IMR-90 (cell line): ENCODE measurements at regions not wholly inside any gene's neighbourhood (a gene's known extent, or its start where the extent isn't known, plus 50 kb on each side); places are given as distances from the start of the nearest gene placed in this dataset.

Source experiments
- ATAC-seq: fragments of 200-7000 bp; cut with Tn5 transposase; 2 replicates; pipeline ENCODE4 v1.9.1; 2020; ENCODE audit warnings: low read depth, mild to moderate bottlenecking, moderate library complexity
- BruUV-seq: library from RNA; stranded (reverse); fragments of 400-500 nt; replicated peaks from 2 replicates; lab custom pipeline; 2021; lab: Mats Ljungman, UMichigan
- CTCF ChIA-PET: fragments of 300-600 bp; formaldehyde crosslinking; extraction: SDS; loops from one replicate; lab custom pipeline; 2021; ENCODE audit warnings: antibody characterized with exemption; lab: Yijun Ruan, JAX
- POLR2A ChIA-PET: fragments of 300-600 bp; sonication (Branson Sonifier 250); formaldehyde crosslinking; loops from one replicate; lab custom pipeline; 2022; ENCODE audit warnings: antibody characterized with exemption; ENCODE audit not compliant: unreplicated experiment; lab: Charles Lee
- DNase-seq: peaks from one replicate; pipeline ENCODE4 v3.0.0; 2013
- H2AFZ ChIP-seq: replicated peaks from 2 replicates; pipeline ENCODE3; 2013; ENCODE audit warnings: low read length, mild to moderate bottlenecking; ENCODE audit not compliant: poor library complexity
- H2AK5ac ChIP-seq: 2 replicates; pipeline ENCODE4 v1.6.1; 2013; ENCODE audit warnings: low read depth, low read length, inconsistent platforms
- H2AK9ac ChIP-seq: replicated peaks from 2 replicates; pipeline ENCODE3; 2013; ENCODE audit warnings: mild to moderate bottlenecking, low read depth, low read length, moderate library complexity; ENCODE audit not compliant: poor library complexity
- H2BK120ac ChIP-seq: 2 replicates; pipeline ENCODE4 v1.6.1; 2013; ENCODE audit warnings: low read depth, low read length, inconsistent platforms
- H2BK15ac ChIP-seq: 3 replicates; pipeline ENCODE4 v1.6.1; 2013; ENCODE audit warnings: low read depth, low read length, inconsistent platforms
- H2BK20ac ChIP-seq: 2 replicates; pipeline ENCODE4 v1.6.1; 2013; ENCODE audit warnings: low read depth, mild to moderate bottlenecking, inconsistent platforms, low read length, moderate library complexity
- H2BK5ac ChIP-seq: 2 replicates; pipeline ENCODE4 v1.6.1; 2013; ENCODE audit warnings: mild to moderate bottlenecking, low read depth, low read length, inconsistent platforms; ENCODE audit not compliant: poor library complexity, severe bottlenecking
- H3K14ac ChIP-seq: replicated peaks from 2 replicates; pipeline ENCODE4 v1.6.1; 2013; ENCODE audit warnings: low read depth, low read length, inconsistent platforms
- H3K18ac ChIP-seq: 2 replicates; pipeline ENCODE4 v1.6.1; 2013; ENCODE audit warnings: low read depth, low read length, control low read depth
- H3K23ac ChIP-seq: 2 replicates; pipeline ENCODE4 v1.6.1; 2013; ENCODE audit warnings: low read depth, low read length, inconsistent platforms
- H3K27ac ChIP-seq: 2 replicates; pipeline ENCODE4 v1.5.1; 2013; ENCODE audit warnings: mild to moderate bottlenecking, control low read depth, low read length; ENCODE audit not compliant: insufficient read depth
- H3K27me3 ChIP-seq: 2 replicates; pipeline ENCODE4 v1.6.1; 2013; ENCODE audit warnings: low read length; ENCODE audit not compliant: control insufficient read depth, insufficient read depth
- H3K36me3 ChIP-seq: 2 replicates; pipeline ENCODE4 v1.6.1; 2013; ENCODE audit warnings: low read length, mixed read lengths; ENCODE audit not compliant: control insufficient read depth, insufficient read depth
- H3K4ac ChIP-seq: 2 replicates; pipeline ENCODE4 v1.6.1; 2013; ENCODE audit warnings: low read depth, low read length, inconsistent platforms
- H3K4me1 ChIP-seq: 2 replicates; pipeline ENCODE4 v1.6.1; 2013; ENCODE audit warnings: low read length, mixed read lengths; ENCODE audit not compliant: control insufficient read depth, insufficient read depth
- H3K4me2 ChIP-seq: 2 replicates; pipeline ENCODE4 v1.6.1; 2013; ENCODE audit warnings: low read depth, mild to moderate bottlenecking, control low read depth, low read length, moderate library complexity
- H3K4me3 ChIP-seq: 2 replicates; pipeline ENCODE4 v1.5.1; 2013; ENCODE audit warnings: low read depth, mild to moderate bottlenecking, control low read depth, low read length, moderate library complexity; ENCODE audit not compliant: insufficient read depth
- H3K56ac ChIP-seq: 2 replicates; pipeline ENCODE4 v1.6.1; 2013; ENCODE audit warnings: low read length, inconsistent platforms; ENCODE audit not compliant: insufficient read depth; ENCODE audit errors: extremely low read depth
- H3K79me1 ChIP-seq, 2 experiments: 2 replicates each; pipeline ENCODE4 v1.6.1; 2013; ENCODE audit warnings: low read length in 2 of 2, inconsistent platforms in 1 of 2, low read depth in 1 of 2
- H3K9ac ChIP-seq: 2 replicates; pipeline ENCODE4 v1.6.1; 2013; ENCODE audit warnings: low read depth, low read length, control low read depth
- H3K9me1 ChIP-seq: 2 replicates; pipeline ENCODE4 v1.6.1; 2013; ENCODE audit warnings: low read length, inconsistent platforms; ENCODE audit not compliant: insufficient read depth
- H3K9me3 ChIP-seq: 2 replicates; pipeline ENCODE4 v1.6.1; 2013; ENCODE audit warnings: low read length; ENCODE audit not compliant: control insufficient read depth, insufficient read depth
- H4K20me1 ChIP-seq: 2 replicates; pipeline ENCODE4 v1.6.1; 2013; ENCODE audit warnings: low read length, inconsistent platforms; ENCODE audit not compliant: insufficient read depth
- H4K5ac ChIP-seq: 2 replicates; pipeline ENCODE4 v1.6.1; 2013; ENCODE audit warnings: mild to moderate bottlenecking, low read depth, low read length, control low read depth
- H4K8ac ChIP-seq, 2 experiments: 2 replicates each; pipeline ENCODE4 v1.6.1; 2013; ENCODE audit warnings: low read depth in 2 of 2, low read length in 2 of 2, control low read depth in 1 of 2, inconsistent platforms in 1 of 2
- H4K91ac ChIP-seq: 2 replicates; pipeline ENCODE4 v1.6.1; 2013; ENCODE audit warnings: low read depth, low read length, inconsistent platforms; ENCODE audit not compliant: insufficient read depth
- MAFK ChIP-seq: IDR thresholded peaks from 2 replicates; pipeline ENCODE4 v1.6.1; 2012; ENCODE audit warnings: low read depth, low read length, improper control_type of control experiment
- MAZ ChIP-seq: IDR thresholded peaks from 2 replicates; pipeline ENCODE4 v1.6.1; 2012; ENCODE audit warnings: low read depth, mild to moderate bottlenecking, low read length, improper control_type of control experiment, moderate library complexity, borderline replicate concordance
- RCOR1 ChIP-seq: IDR thresholded peaks from 2 replicates; pipeline ENCODE4 v1.6.1; 2012; ENCODE audit warnings: mild to moderate bottlenecking, low read length, improper control_type of control experiment; ENCODE audit not compliant: insufficient replicate concordance
- SMC3 ChIP-seq: fragments of 150-350 bp; IDR thresholded peaks from 2 replicates; pipeline ENCODE4 v1.6.1; 2016; ENCODE audit warnings: low read depth, mild to moderate bottlenecking, antibody characterized with exemption, low read length, moderate library complexity
- dilution Hi-C: fragments of 300-500 bp; cut with HindIII; formaldehyde crosslinking; loops from one replicate; pipeline ENCODE4 v1.14.3; 2018; ENCODE audit warnings: low sequenced_read_pairs; ENCODE audit not compliant: unreplicated experiment
- in situ Hi-C: fragments of 300-500 bp; cut with MboI; formaldehyde crosslinking; loops from 3 replicates; pipeline ENCODE4 v1.14.3; 2019; ENCODE audit warnings: low sequenced_read_pairs, inconsistent platforms, mixed read lengths
- intact Hi-C: fragments of 100-400 bp; cut with micrococcal nuclease; formaldehyde crosslinking; loops from 2 replicates; pipeline ENCODE4 v1.10.0; 2022

DNA sequence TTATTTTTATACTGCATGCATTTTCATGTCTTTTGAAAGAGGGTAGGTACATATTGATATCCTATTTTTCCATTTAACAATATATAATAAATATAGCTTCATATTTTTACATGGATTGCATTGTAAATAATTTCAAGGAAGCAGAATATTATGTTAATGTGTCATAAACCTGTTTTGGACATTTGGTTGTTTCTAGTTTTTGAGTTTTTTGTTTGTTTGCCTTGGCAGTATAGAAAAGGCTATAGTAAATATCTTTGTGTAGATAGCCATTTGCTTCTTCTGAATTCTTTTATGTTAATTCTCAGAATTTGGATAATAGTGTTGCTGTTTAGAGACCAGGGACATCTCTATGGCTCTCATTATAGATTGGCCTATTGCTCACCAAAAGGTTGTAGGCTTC is 645.2 kb downstream of the SLC4A3 start:
- Histone ChIP-seq H3K9me1 (no peaks in the 10 kb centered on the region; the same call in 1 of the 2 replicates), H3K4me3 (no peak overlapping the region), H4K8ac (no peak overlapping the region), H3K79me1 (no peaks in the 10 kb centered on the region), H3K9me3 (no peaks in the 10 kb centered on the region), H3K9ac (no peak overlapping the region), H3K14ac (no peak overlapping the region), H4K20me1 (no peaks in the 10 kb centered on the region), H3K4me2 (no peak overlapping the region), H2BK15ac (no peak overlapping the region), H2BK120ac (no peak overlapping the region), H3K4ac (no peak overlapping the region), H3K56ac (no peak overlapping the region), H3K36me3 (no peaks in the 10 kb centered on the region), H3K18ac (no peak overlapping the region), H3K27me3 (no peaks in the 10 kb centered on the region), H3K27ac (no peak overlapping the region), H3K4me1 (peaks cover 13% of the 10 kb centered on the region), H2BK5ac (no peak overlapping the region), H2AFZ (no peak overlapping the region), H2BK20ac (no peak overlapping the region), H4K91ac (no peak overlapping the region), H3K23ac (no peak overlapping the region), H4K5ac (no peak overlapping the region), H2AK5ac (no peak overlapping the region), H2AK9ac (no peak overlapping the region)
- no peak for TF ChIP-seq RCOR1
- no peak for TF ChIP-seq MAFK
- no peak for TF ChIP-seq SMC3
- no peak for TF ChIP-seq MAZ
- dilution Hi-C loops: no loop called here
- in situ Hi-C loops: no loop called here
- POLR2A ChIA-PET: no interaction called here
- intact Hi-C loops: loop anchor here (10.0 kb wide), 1 partner anchor 1302 kb away; the partner anchor contains the start of gene EPHA4
- DNase-seq (no peak), ATAC-seq (no peak)
- BruUV-seq: no TSS peak
- CTCF ChIA-PET: no interaction called here
